22Rv1 (cell line): ENCODE measurements at regions not wholly inside any gene's neighbourhood (a gene's known extent, or its start where the extent isn't known, plus 50 kb on each side); places are given as distances from the start of the nearest gene placed in this dataset.
"Not testable (repeated sequence)": the region's sequence is repeated elsewhere in the genome, so short reads cannot be mapped to it uniquely, and the experiment has no call there.

Source experiments
- H3K27ac ChIP-seq: fragments of 450-650 bp; 2 replicates; pipeline ENCODE4 v1.5.1; 2017
- ZFX ChIP-seq: fragments of 450-650 bp; IDR thresholded peaks from 2 replicates; pipeline ENCODE4 v1.6.1; 2017; ENCODE audit warnings: antibody characterized with exemption, borderline replicate concordance
- TF ChIP-seq, protein P1 (sequence below): fragments of 450-650 bp; IDR thresholded peaks from 2 replicates; pipeline ENCODE4 v1.5.1; 2017; ENCODE audit warnings: mild to moderate bottlenecking

DNA sequence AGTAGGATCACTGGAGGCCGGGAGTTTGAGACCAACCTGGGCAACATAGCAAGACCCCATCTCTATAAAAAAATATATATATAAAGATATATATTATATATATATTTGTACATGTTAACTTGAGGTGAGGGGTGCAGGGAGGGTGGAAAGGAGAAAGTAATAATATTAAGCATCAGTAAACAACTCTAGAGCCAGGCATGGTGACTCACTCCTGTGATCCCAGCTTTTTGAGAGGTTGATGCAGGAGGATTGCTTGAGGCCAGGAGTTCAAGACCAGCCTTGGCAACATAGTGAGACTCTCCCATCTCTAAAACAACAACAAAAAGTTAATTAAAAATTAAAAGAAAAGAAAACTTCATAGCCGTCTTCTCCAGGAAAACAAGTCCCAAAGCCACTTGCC, 61.7 kb upstream of the SMURF2 start:
- TF ChIP-seq, protein P1, sequence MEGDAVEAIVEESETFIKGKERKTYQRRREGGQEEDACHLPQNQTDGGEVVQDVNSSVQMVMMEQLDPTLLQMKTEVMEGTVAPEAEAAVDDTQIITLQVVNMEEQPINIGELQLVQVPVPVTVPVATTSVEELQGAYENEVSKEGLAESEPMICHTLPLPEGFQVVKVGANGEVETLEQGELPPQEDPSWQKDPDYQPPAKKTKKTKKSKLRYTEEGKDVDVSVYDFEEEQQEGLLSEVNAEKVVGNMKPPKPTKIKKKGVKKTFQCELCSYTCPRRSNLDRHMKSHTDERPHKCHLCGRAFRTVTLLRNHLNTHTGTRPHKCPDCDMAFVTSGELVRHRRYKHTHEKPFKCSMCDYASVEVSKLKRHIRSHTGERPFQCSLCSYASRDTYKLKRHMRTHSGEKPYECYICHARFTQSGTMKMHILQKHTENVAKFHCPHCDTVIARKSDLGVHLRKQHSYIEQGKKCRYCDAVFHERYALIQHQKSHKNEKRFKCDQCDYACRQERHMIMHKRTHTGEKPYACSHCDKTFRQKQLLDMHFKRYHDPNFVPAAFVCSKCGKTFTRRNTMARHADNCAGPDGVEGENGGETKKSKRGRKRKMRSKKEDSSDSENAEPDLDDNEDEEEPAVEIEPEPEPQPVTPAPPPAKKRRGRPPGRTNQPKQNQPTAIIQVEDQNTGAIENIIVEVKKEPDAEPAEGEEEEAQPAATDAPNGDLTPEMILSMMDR, result no peak
- TF ChIP-seq ZFX, result no peak
- H3K27ac ChIP-seq, result no peak overlapping the region

GRCh38 chr17:64721556-64721955, 59.4 kb upstream of the SMURF2 start:
- not testable (repeated sequence) for H3K27ac ChIP-seq

- not testable (repeated sequence) for H3K27ac ChIP-seq
These were observed 58.1 kb upstream of the SMURF2 start for GRCh38 chr17:64720253-64720652.

- not testable (repeated sequence) for H3K27ac ChIP-seq
These were observed 57.4 kb upstream of the SMURF2 start for GRCh38 chr17:64719517-64719916.

DNA sequence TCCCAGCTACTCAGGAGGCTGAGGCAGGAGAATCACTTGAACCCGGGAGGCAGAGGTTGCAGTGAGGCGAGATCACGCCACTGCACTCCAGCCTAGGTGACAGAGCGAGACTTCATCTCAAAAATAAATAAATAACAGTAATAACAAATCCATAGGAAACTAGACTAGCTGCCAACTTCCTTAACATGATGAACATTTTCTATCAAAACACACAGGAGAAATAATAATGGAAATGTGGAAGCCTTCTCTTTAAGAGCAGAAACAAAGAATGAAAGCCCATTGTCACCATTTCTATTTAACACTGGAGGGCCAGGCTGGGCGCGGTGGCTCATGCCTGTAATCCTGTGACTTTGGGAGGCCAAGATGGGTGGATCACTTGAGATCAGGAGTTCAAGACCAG, 56.7 kb upstream of the SMURF2 start:
- H3K27ac ChIP-seq, result not testable (repeated sequence)

DNA sequence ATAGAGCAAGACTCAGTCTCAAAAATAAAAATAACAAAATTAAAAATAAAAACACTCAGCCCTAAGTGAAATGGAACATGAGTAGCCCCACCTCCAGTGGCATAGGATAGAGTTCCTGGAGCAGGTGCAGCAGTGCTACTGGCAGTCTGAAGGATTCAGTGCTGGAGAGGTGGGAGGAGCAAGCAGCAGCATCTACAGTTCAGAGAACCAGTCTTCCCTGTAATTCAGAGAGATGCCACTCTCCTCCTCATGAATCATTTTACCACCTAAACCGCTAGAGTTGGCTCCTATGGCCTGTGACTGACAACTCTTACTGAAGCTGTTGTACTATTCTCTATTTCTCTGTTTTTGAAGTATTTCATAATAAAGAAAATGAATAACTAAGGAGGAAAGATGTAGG, 56.0 kb upstream of the SMURF2 start:
- H3K27ac ChIP-seq, result no peak overlapping the region
- TF ChIP-seq, protein P1, result no peak

GRCh38 chr17:64716496-64716895, 54.4 kb upstream of the SMURF2 start:
- H3K27ac ChIP-seq, result not testable (repeated sequence)

- H3K27ac ChIP-seq, result not testable (repeated sequence)
These were observed 51.7 kb upstream of the SMURF2 start for GRCh38 chr17:64713786-64714185.

- not testable (repeated sequence) for H3K27ac ChIP-seq
These were observed 50.6 kb upstream of the SMURF2 start for GRCh38 chr17:64712557-64713351.
